GM23338 (cell line): ENCODE measurements at regions not wholly inside any gene's neighbourhood (a gene's known extent, or its start where the extent isn't known, plus 50 kb on each side); places are given as distances from the start of the nearest gene placed in this dataset.
A peak's percentile ranks its signal among the peaks of the same experiment; 100 is the strongest.

Experiments
- ATAC-seq: fragments of 200-7000 bp; cut with Tn5 transposase; 3 replicates; pipeline ENCODE4 v1.9.1; 2020
- DNase-seq: peaks from one replicate; pipeline ENCODE4 v3.0.0-alpha.2; 2015; ENCODE audit warnings: low spot score
- H2AFZ ChIP-seq: fragments of 200-600 bp; sonication (generic); 2 replicates; pipeline ENCODE4 v1.8.0; 2016; ENCODE audit warnings: antibody characterized with exemption, mild to moderate bottlenecking, moderate library complexity
- H3F3A ChIP-seq: fragments of 200-600 bp; sonication (generic); replicated peaks from 2 replicates; pipeline ENCODE4 v1.8.0; 2017; ENCODE audit warnings: antibody characterized with exemption, mixed run types, low read depth
- H3K27ac ChIP-seq: fragments of 200-600 bp; sonication (generic); 2 replicates; pipeline ENCODE4 v1.6.1; 2016; ENCODE audit warnings: low read depth
- H3K27me3 ChIP-seq: fragments of 200-600 bp; sonication (generic); 2 replicates; pipeline ENCODE4 v1.8.0; 2016; ENCODE audit warnings: mild to moderate bottlenecking, mixed run types, moderate library complexity; ENCODE audit not compliant: insufficient read depth
- H3K36me3 ChIP-seq: fragments of 200-600 bp; sonication (generic); 2 replicates; pipeline ENCODE4 v1.8.0; 2016; ENCODE audit warnings: mild to moderate bottlenecking; ENCODE audit not compliant: insufficient read depth
- H3K4me1 ChIP-seq: fragments of 200-600 bp; sonication (generic); 2 replicates; pipeline ENCODE4 v1.8.0; 2016; ENCODE audit warnings: mild to moderate bottlenecking, moderate library complexity; ENCODE audit not compliant: insufficient read depth
- H3K4me2 ChIP-seq: fragments of 200-600 bp; sonication (generic); 2 replicates; pipeline ENCODE4 v1.7.1; 2017; ENCODE audit warnings: mixed run types
- H3K4me3 ChIP-seq: fragments of 200-600 bp; sonication (generic); 2 replicates; pipeline ENCODE4 v1.6.1; 2016; ENCODE audit warnings: mixed run types
- H3K79me2 ChIP-seq: fragments of 200-600 bp; sonication (generic); replicated peaks from 2 replicates; pipeline ENCODE4 v1.8.0; 2017; ENCODE audit warnings: mild to moderate bottlenecking; ENCODE audit not compliant: insufficient read depth
- H3K9me2 ChIP-seq: fragments of 200-600 bp; sonication (generic); 2 replicates; pipeline ENCODE4 v1.8.0; 2017; ENCODE audit not compliant: insufficient read depth
- H4K20me1 ChIP-seq: fragments of 200-600 bp; sonication (generic); replicated peaks from 2 replicates; pipeline ENCODE4 v1.8.0; 2017; ENCODE audit warnings: mild to moderate bottlenecking; ENCODE audit not compliant: insufficient read depth
- H3K27ac Mint-ChIP-seq: 2 replicates; pipeline ENCODE4 v1.8.0; 2020; ENCODE audit warnings: inconsistent platforms, mild to moderate bottlenecking, moderate library complexity, mixed read lengths
- H3K27me3 Mint-ChIP-seq: 3 replicates; pipeline ENCODE4 v1.8.0; 2022; ENCODE audit warnings: low read depth, mild to moderate bottlenecking, moderate library complexity, mixed read lengths, inconsistent platforms; ENCODE audit not compliant: insufficient read depth, poor library complexity
- H3K36me3 Mint-ChIP-seq: 3 replicates; pipeline ENCODE4 v1.8.0; 2021; ENCODE audit warnings: low read depth, mild to moderate bottlenecking, inconsistent platforms, moderate library complexity, mixed read lengths
- H3K4me1 Mint-ChIP-seq: 3 replicates; pipeline ENCODE4 v1.8.0; 2020; ENCODE audit warnings: mild to moderate bottlenecking, inconsistent platforms, mixed read lengths
- H3K4me3 Mint-ChIP-seq: 3 replicates; pipeline ENCODE4 v1.8.0; 2021; ENCODE audit warnings: moderate library complexity, mild to moderate bottlenecking, inconsistent platforms, mixed read lengths
- H3K9me3 Mint-ChIP-seq: 3 replicates; pipeline ENCODE4 v1.8.0; 2020; ENCODE audit warnings: moderate library complexity, mild to moderate bottlenecking, inconsistent platforms, mixed read lengths
- CREB1 ChIP-seq: fragments of 250-450 bp; sonication (Bioruptor Pico); IDR thresholded peaks from 2 replicates; pipeline ENCODE4 v1.5.0; 2020; ENCODE audit warnings: low read depth, mild to moderate bottlenecking, moderate library complexity
- CTCF ChIP-seq, 2 experiments: fragments of 200-600 bp in 1 of 2; sonication (generic) in 1 of 2; conservative IDR thresholded peaks; 2 replicates each; pipeline versions ENCODE4 v1.5.1 to v1.6.1; 2016 to 2017; ENCODE audit warnings: antibody characterized with exemption in 2 of 2, low read depth in 2 of 2, mild to moderate bottlenecking in 2 of 2, moderate library complexity in 1 of 2
- ETS1 ChIP-seq: IDR thresholded peaks from 2 replicates; pipeline ENCODE4 v1.6.1; 2016; ENCODE audit warnings: antibody characterized with exemption
- EZH2 ChIP-seq: fragments of 200-600 bp; sonication (generic); IDR thresholded peaks from one replicate; pipeline ENCODE4 v1.8.0; 2017; ENCODE audit warnings: antibody characterized with exemption, mild to moderate bottlenecking, low read depth; ENCODE audit not compliant: unreplicated experiment
- EZH2phosphoT487 ChIP-seq: fragments of 200-600 bp; sonication (generic); IDR thresholded peaks from one replicate; pipeline ENCODE4 v1.8.1; 2018; ENCODE audit warnings: antibody characterized with exemption; ENCODE audit not compliant: unreplicated experiment
- JUNB ChIP-seq: IDR thresholded peaks from one replicate; pipeline ENCODE4 v1.6.1; 2016; ENCODE audit warnings: antibody characterized with exemption; ENCODE audit not compliant: unreplicated experiment
- NANOG ChIP-seq: IDR thresholded peaks from 2 replicates; pipeline ENCODE4 v1.6.1; 2016; ENCODE audit warnings: antibody characterized with exemption, borderline replicate concordance
- POLR2AphosphoS5 ChIP-seq: IDR thresholded peaks from 2 replicates; pipeline ENCODE4 v1.6.1; 2016; ENCODE audit warnings: antibody characterized with exemption, low read depth
- REST ChIP-seq: IDR thresholded peaks from one replicate; pipeline ENCODE4 v1.6.1; 2018; ENCODE audit warnings: antibody characterized with exemption; ENCODE audit not compliant: unreplicated experiment
- STAT1 ChIP-seq: IDR thresholded peaks from one replicate; pipeline ENCODE4 v1.6.1; 2016; ENCODE audit warnings: antibody characterized with exemption; ENCODE audit not compliant: unreplicated experiment
- ZNF114 ChIP-seq: fragments of 250-450 bp; sonication (Bioruptor Pico); IDR thresholded peaks from 2 replicates; pipeline ENCODE4 v1.5.0; 2020; ENCODE audit warnings: mild to moderate bottlenecking, moderate library complexity
- ZNF331 ChIP-seq: fragments of 250-450 bp; sonication (Bioruptor Pico); IDR thresholded peaks from 2 replicates; pipeline ENCODE4 v1.5.0; 2020; ENCODE audit warnings: low read depth, mild to moderate bottlenecking, moderate library complexity
- ZNF462 ChIP-seq: fragments of 250-450 bp; sonication (Bioruptor Pico); IDR thresholded peaks from 2 replicates; pipeline ENCODE4 v1.5.0; 2020; ENCODE audit warnings: mild to moderate bottlenecking, moderate library complexity

GRCh38 chr15:61685534-61685933 is 374.7 kb downstream of the VPS13C start:
- Histone ChIP-seq H2AFZ (peak overlapping the region; percentile 94; the same call in 1 of the 2 replicates), H3K79me2 (no peaks in the 10 kb centered on the region), H3K27ac (no peak overlapping the region), H3K4me3 (no peak overlapping the region), H3F3A (no peaks in the 10 kb centered on the region), H3K4me2 (no peak overlapping the region), H3K36me3 (no peaks in the 10 kb centered on the region), H3K4me1 (peaks cover 11% of the 10 kb centered on the region; the same call in 1 of the 2 replicates), H4K20me1 (no peaks in the 10 kb centered on the region), H3K27me3 (no peaks in the 10 kb centered on the region), H3K9me2 (peaks cover 24% of the 10 kb centered on the region)
- peaks cover 3% of the 10 kb centered on the region; the same call in 1 of the 3 replicates for H3K9me3 Mint-ChIP-seq
- peaks cover 4% of the 10 kb centered on the region for H3K27me3 Mint-ChIP-seq
- no peak for TF ChIP-seq ZNF114 (CRISPR knock-in tag)
- no peak for TF ChIP-seq NANOG
- no peak for TF ChIP-seq ZNF331 (CRISPR knock-in tag)
- TF ChIP-seq EZH2phosphoT487: no peak
- TF ChIP-seq CTCF (conservative IDR thresholded peaks at IDR 0.05; ENCODE audit: low read depth in 2 of 2): no peak
- TF ChIP-seq REST: no peak
- TF ChIP-seq STAT1: no peak
- TF ChIP-seq ETS1: no peak
- no peak for TF ChIP-seq ZNF462
- TF ChIP-seq EZH2: no peak
- no peak for TF ChIP-seq POLR2AphosphoS5
- TF ChIP-seq CREB1 (CRISPR knock-in tag): no peak
- no peak for TF ChIP-seq JUNB
- ATAC-seq (no peak), DNase-seq (no peak)
- H3K4me3 Mint-ChIP-seq: no peak overlapping the region
- H3K36me3 Mint-ChIP-seq: peaks cover 3% of the 10 kb centered on the region; the same call in 2 of the 3 replicates
- peaks cover 20% of the 10 kb centered on the region for H3K4me1 Mint-ChIP-seq
- no peak overlapping the region for H3K27ac Mint-ChIP-seq
